ENCODE measurements at regions not wholly inside any gene's neighbourhood (a gene's known extent, or its start where the extent isn't known, plus 50 kb on each side); places are given as distances from the start of the nearest gene placed in this dataset.

GRCh38 chr14:82390586-82390985 is 856.9 kb upstream of the SEL1L start:
- no peak for DNase-seq

GRCh38 chr14:82394916-82395315 is 861.3 kb upstream of the SEL1L start:
- DNase-seq = no peak

DNA sequence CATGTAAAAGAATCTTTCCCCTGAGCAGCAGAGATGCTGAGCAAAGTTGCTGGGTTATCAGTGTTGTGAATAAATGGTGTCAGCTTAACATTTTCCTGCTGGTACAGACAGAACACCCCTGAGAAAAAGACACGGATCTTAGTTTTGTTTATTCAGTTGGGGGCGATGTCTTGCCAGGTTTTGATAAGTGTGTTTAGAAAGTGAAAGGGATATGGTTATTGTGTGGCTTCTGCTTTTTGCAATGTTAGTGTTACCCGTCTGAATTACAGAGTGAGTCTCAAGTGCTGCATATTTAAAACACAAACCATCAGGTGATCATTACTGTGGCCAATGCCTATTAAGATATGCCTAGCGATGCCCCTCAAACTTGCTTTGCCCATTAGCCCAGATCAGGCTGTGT is 864.6 kb upstream of the SEL1L start:
- no peak for DNase-seq

- DNase-seq = no peak
Measured at GRCh38 chr14:82403987-82404386, 870.3 kb upstream of the SEL1L start.

DNA sequence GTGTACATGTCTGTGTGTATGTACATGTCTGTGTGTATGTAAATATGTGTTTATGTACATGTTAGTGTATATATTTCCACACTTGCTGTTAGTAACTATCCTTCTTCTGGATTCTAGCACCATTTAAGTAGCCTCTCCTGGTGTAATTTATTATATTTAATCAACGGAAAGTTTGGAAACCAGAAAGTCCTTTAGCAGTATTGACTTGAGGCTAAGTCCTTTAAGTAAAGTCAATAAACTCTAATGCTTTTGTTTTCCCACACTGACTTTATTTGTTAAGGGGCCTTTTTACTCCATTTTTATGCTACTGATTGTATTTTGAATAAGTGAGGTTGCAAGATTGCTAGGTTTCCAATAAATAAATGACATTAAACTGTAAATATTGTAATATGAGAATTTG is 876.4 kb upstream of the SEL1L start:
- no peak for DNase-seq

GRCh38 chr14:82411298-82411697 is 877.6 kb upstream of the SEL1L start:
- DNase-seq = no peak

GRCh38 chr14:82412545-82412944 is 878.9 kb upstream of the SEL1L start:
- no peak for DNase-seq

DNA sequence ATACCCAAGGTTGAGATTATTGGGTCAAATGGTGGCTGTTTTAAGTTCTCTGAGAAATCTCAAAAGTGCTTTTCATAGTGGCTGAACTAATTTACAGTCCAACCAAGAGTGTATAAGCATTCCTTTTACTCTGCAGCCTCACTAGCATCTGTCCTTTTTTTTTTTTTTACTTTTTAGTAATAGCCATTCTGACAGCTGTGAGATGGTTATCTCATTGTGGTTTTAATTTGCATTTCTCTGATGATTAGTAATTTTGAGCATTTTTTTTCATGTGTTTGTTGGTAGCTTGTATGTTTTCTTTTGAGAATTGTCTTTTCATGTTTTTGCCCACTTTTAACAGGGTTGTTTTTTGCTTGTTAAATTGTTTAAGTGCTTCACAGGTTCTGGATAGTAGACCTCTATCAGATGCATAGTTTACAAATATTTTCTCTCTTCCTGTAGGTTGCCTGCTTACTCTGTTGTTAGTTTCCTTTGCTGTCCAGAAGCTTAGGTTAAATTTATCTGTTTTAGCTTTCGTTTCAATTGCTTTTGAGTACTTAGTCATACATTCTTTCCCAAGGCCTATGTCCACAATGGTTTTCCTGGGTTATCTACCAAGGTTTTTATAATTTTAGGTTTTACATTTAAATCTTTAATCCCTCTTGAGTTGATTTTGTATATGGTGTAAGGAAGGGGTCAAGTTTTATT is 881.3 kb upstream of the SEL1L start:
- DNase-seq = no peak

DNA sequence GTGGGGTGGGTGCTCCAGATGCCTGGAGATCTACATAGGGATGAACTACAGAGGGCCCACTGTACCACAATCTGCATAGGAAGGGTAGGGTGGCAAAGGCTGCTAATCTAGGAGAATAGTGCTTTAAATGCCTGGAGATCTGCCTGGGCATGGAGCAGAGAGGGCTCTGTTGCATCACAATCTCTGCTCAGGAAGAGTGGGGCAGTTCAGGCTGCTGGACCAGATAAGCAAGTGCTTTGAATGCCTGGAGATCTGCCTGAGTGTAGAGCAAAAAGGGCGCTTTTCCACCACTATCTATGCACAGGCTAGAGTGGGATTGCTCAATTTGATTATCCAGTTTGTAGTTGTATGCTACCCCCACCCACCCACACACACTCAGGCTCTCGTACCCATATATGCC is 886.3 kb upstream of the SEL1L start:
- DNase-seq = no peak

DNA sequence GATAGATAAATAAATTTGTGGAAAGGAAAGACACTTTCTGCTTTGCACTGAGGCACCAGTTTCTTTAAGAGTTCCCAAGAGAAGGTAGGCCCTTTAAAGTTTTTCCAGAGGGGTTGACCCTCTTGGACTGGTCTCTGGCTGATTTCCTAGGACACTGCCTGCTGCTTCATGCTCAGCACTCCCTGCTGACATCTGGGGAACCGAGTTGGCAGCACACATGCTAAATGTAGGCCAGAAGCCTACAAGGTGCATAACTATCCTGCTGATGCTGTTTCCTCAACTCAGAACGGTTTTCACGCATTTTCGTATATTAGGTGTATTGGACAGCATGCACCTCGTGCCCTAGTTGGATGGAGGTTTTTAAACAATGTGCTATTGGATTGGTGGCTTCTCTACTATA is 887.2 kb upstream of the SEL1L start:
- DNase-seq = no peak

- DNase-seq = no peak
Measured at GRCh38 chr14:82421286-82421685, 887.6 kb upstream of the SEL1L start.

DNA sequence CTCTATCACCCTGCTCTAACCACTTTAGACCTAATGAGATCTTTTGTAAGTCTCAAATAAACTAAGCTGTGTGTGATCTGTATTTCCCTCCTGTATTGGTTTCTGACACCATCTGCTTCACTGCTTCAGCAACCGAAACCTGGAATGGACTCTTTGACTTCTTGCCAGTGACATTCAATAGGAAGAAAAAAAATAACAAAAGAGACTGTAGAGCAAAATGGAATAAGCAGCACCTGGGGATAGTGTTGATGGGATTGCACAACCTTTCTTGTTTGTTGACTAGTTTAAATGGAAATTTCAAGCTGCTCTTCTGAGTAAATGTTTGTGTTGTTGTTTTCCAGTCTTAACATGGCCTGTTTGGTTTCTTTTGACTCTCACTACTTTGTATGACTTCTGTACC is 888.6 kb upstream of the SEL1L start:
- DNase-seq = no peak

DNA sequence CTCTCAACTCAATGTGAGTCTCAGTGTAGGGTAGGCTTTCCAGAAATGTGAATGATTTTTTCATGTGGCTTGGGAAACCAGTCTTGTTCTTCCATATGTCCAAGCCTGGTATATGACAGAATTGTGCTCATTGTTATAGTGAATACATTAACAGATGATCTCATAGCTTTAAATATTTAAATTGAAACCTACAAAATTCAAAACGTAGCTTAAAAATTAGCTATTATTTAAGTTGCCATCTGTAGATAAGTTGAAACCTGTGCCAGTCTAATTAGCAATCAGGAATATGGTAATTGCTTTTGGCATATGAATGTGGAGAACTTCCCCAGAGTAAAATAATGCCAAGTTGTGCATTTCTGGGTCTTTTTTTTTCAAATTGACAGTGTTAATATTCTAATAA is 891.6 kb upstream of the SEL1L start:
- no peak for DNase-seq

DNA sequence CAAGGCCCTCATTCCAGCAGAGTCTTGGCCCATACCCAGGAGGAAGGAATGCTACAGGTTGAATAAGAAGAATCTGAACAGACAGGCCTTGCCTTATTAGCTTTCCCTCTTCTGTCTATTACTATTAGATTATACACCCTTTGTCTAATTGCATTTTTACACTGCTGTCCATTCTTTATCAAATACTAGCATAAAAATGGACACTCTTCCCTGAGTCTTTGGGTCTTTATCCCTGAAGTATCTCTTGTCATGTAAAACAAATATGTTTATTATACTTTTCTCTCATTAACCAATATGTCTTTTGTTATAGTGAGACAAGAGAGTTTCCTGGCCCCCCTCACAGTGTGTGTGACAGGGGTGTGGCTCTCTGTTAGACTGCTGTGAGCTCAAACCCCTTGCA is 897.4 kb upstream of the SEL1L start:
- DNase-seq = no peak

- DNase-seq = no peak
Measured at GRCh38 chr14:82432301-82433105, 898.9 kb upstream of the SEL1L start.

DNA sequence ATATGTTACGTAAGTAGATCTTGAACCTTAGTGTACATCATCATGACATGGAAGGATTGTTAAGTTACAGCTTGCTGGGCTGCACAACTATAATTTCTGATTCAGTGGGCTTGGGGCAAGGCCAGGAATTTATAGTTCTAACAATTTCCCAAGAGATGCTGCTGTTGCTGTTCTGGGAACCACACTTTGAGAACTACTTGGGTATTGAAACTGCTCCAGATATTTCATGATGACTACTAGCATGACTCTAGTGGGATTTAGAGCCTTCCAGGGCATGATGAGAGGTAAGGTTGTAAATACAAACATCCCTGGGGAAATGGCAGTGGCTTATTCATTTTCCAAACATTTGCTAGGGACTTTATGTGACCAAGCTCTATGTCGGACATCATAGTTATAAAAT is 904.8 kb upstream of the SEL1L start:
- no peak for DNase-seq

DNA sequence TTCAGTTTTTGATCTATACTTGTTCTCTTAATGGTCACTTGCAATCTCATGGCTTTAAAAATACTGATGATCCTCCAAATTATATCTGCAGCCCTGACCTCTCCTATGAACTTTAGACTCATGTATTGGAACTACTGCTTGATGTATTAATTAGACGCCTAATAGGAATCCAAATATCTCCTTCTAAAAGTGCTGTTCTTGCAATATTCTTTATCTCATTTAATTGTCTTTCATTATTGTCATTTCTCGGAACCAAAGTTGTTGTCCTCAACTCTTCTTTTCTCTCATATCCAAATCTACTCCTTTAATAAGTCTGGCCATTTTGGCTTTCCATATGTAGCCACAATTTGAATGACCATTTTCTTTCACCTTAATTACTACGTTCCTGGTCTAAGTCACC is 907.6 kb upstream of the SEL1L start:
- no peak for DNase-seq

DNA sequence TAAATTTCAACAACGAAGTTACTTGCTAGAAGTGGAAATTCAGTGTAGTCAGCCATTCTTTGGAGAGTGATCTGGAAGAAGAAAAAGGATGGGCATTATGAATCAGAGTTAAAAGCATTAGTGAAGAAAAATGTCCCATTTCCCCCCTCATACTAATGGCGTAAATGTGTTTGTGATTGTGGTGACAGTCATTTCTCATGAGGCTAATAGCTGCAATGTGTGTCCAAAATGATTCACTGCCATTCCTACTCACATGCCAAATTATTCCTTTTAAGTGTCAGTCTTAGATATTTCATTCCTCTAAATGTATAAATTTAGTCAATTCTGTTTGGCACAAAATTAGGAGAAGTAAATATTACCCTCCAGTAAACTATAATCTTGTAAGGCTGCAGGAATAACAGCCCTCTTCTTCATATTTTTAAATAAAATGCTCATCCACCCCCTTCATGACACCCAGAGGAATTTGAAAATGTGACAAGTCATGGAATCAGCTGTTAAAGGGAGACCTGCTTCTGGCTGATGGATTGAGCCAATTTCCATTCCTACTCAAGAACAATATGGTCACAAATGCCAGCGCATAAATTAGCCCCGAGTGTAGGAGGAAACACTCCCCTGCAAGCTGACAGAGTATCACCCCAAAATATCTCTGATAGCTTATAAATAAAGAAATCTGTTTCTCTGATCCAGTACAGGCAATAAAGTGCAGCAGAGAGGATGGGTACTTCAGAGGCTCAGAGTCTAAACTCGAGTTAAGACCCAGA is 912.3 kb upstream of the SEL1L start:
- no peak for DNase-seq

GRCh38 chr14:82447586-82447985 is 913.9 kb upstream of the SEL1L start:
- no peak for DNase-seq

DNA sequence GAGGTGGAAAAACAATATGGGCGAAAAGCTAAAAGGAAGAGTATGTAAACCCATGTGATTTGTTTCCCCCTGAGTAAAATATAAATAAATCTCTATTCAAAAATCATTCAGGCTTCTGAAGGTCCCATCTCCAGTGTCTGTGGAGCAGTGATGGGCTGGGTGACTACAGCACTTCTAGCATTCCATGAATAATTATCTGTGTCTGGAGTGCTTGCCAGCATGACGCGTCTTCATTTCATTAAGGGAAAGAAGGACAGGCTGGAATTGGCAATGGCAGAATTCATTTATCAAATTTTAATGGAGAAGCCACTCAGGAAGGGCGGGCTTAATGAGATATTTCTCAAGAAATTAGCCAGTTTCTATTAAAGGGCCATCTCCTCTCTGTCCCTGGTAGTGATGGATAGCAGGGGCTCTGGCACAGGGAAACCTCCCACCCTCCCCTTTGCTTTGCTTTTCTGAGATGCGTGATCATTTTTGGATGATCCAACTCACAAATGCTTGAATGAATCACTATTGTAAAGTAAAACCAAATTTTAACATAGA is 916.3 kb upstream of the SEL1L start:
- no peak for DNase-seq

DNA sequence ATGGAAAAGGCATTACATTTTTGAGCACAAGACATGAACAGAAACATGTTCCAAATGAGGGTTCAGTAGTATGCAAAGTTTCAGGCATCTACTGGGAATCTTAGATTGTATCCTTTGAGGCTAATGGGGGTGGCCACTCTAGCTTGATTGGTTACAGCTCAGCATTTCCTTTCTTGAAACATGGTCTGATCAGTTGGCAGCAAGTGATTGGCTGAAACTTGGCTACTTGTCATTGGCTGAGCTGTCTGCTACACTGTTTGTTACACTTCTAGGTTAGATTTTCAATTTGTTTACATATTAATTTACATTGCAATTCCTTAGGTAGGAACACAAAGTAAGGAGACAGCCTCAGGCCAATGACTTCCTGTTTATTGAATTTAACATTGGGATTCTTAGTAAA is 918.0 kb upstream of the SEL1L start:
- no peak for DNase-seq

GRCh38 chr14:82482345-82482744 is 948.7 kb upstream of the SEL1L start:
- no peak for DNase-seq

DNA sequence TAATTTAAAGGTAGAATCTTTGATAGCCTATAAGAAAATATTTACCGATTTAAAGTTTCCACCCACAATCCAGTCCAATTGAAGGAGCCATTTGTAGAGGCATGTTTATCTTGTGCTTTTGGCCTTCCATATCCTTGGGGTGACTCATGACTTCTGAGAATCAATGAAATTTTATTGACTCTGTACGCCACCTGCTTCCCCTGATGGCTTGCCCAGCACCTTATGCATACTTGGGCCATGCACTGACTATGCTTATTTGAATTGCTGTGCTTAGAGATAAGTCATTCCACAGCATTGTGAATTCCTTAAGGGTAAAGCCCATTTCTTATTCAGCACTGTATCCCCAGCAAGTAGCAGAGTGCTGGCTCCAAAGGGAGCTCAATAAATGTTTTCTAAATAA is 954.8 kb upstream of the SEL1L start:
- DNase-seq = no peak

GRCh38 chr14:82490397-82490796 is 956.7 kb upstream of the SEL1L start:
- DNase-seq = no peak

Measured in suppressor macrophage treated with lipopolysaccharide for 1 hour (primary cell).